Liver (tissue), 8 donors: ENCODE measurements at regions not wholly inside any gene's neighbourhood (a gene's known extent, or its start where the extent isn't known, plus 50 kb on each side); places are given as distances from the start of the nearest gene placed in this dataset.
A peak's percentile ranks its signal among the peaks of the same experiment; 100 is the strongest.

Experiments
- DNase-seq: peaks from one replicate; pipeline ENCODE4 v3.0.0-alpha.2; 2017; ENCODE audit warnings: low spot score
- H3K27ac ChIP-seq, 2 donors: one replicate each; pipeline ENCODE4 v1.7.0; 2013; ENCODE audit warnings: inconsistent platforms in 2 of 2, low read length in 2 of 2, control low read depth in 1 of 2, low read depth in 1 of 2, mild to moderate bottlenecking in 1 of 2
- H3K27me3 ChIP-seq, 4 donors: one replicate each; pipeline versions ENCODE4 v1.6.1 to v1.7.0; 2013; ENCODE audit warnings: low read length in 3 of 4, inconsistent platforms in 1 of 4, mild to moderate bottlenecking in 1 of 4, moderate library complexity in 1 of 4; ENCODE audit not compliant: control insufficient read depth in 4 of 4, insufficient read depth in 4 of 4
- H3K36me3 ChIP-seq, 4 donors: one replicate each; pipeline versions ENCODE4 v1.6.1 to v1.7.0; 2013; ENCODE audit warnings: low read length in 3 of 4, mild to moderate bottlenecking in 3 of 4, low read depth in 1 of 4, moderate library complexity in 1 of 4; ENCODE audit not compliant: control insufficient read depth in 4 of 4, insufficient read depth in 3 of 4
- H3K4me1 ChIP-seq, 4 donors: one replicate each; pipeline versions ENCODE4 v1.6.1 to v1.7.0; 2013; ENCODE audit warnings: low read length in 3 of 4, mild to moderate bottlenecking in 3 of 4, moderate library complexity in 1 of 4; ENCODE audit not compliant: control insufficient read depth in 4 of 4, insufficient read depth in 4 of 4
- H3K4me3 ChIP-seq, 3 donors: one replicate each; pipeline versions ENCODE4 v1.6.1 to v1.7.0; 2013; ENCODE audit warnings: low read length in 3 of 3, control low read depth in 1 of 3, low read depth in 1 of 3, mild to moderate bottlenecking in 1 of 3
- H3K9ac ChIP-seq, 2 donors: one replicate each; pipeline ENCODE4 v1.7.0; 2013; ENCODE audit warnings: low read length in 2 of 2, mild to moderate bottlenecking in 2 of 2, moderate library complexity in 2 of 2, control low read depth in 1 of 2, low read depth in 1 of 2
- H3K9me3 ChIP-seq, 4 donors: one replicate each; pipeline versions ENCODE4 v1.6.1 to v1.7.0; 2013; ENCODE audit warnings: low read length in 3 of 4; ENCODE audit not compliant: control insufficient read depth in 4 of 4
- EGR1 ChIP-seq, 2 donors: IDR thresholded peaks; 2 replicates each; pipeline ENCODE4 v1.6.1; 2016 to 2018; ENCODE audit warnings: antibody characterized with exemption in 2 of 2, low read depth in 2 of 2
- FOXA1 ChIP-seq: IDR thresholded peaks from 2 replicates; pipeline ENCODE4 v1.6.1; 2016; ENCODE audit warnings: antibody characterized with exemption
- FOXA2 ChIP-seq: IDR thresholded peaks from 2 replicates; pipeline ENCODE4 v1.6.1; 2016; ENCODE audit warnings: antibody characterized with exemption
- GABPA ChIP-seq, 2 donors: IDR thresholded peaks in 1 of 2; conservative IDR thresholded peaks in 1 of 2; 2 replicates each; pipeline ENCODE4 v1.6.1; 2016; ENCODE audit warnings: antibody characterized with exemption in 2 of 2, mild to moderate bottlenecking in 1 of 2, moderate library complexity in 1 of 2
- HNF4A ChIP-seq, 2 donors: conservative IDR thresholded peaks; 2 replicates each; pipeline ENCODE4 v1.6.1; 2016; ENCODE audit warnings: antibody characterized with exemption in 2 of 2, mild to moderate bottlenecking in 2 of 2
- HNF4G ChIP-seq: IDR thresholded peaks from 2 replicates; pipeline ENCODE4 v1.6.1; 2016; ENCODE audit warnings: antibody characterized with exemption
- JUND ChIP-seq, 2 donors: IDR thresholded peaks; 2 replicates each; pipeline ENCODE4 v1.6.1; 2016; ENCODE audit warnings: antibody characterized with exemption in 2 of 2
- NR2F2 ChIP-seq: IDR thresholded peaks from 2 replicates; pipeline ENCODE4 v1.6.1; 2016; ENCODE audit warnings: antibody characterized with exemption
- RAD21 ChIP-seq, 2 donors: IDR thresholded peaks; 2 replicates each; pipeline ENCODE4 v1.6.1; 2016; ENCODE audit warnings: antibody characterized with exemption in 2 of 2, mild to moderate bottlenecking in 2 of 2
- RXRA ChIP-seq, 2 donors: IDR thresholded peaks; 2 replicates each; pipeline ENCODE4 v1.6.1; 2017 to 2018; ENCODE audit warnings: antibody characterized with exemption in 2 of 2, mild to moderate bottlenecking in 1 of 2
- SP1 ChIP-seq: IDR thresholded peaks from 2 replicates; pipeline ENCODE4 v1.6.1; 2018; ENCODE audit warnings: antibody characterized with exemption, mild to moderate bottlenecking
- TAF1 ChIP-seq: conservative IDR thresholded peaks from 2 replicates; pipeline ENCODE4 v1.6.1; 2016; ENCODE audit warnings: antibody characterized with exemption, mild to moderate bottlenecking
- YY1 ChIP-seq: IDR thresholded peaks from 2 replicates; pipeline ENCODE4 v1.6.1; 2016; ENCODE audit warnings: antibody characterized with exemption, mild to moderate bottlenecking
- WGBS: extraction: QIAGEN DNeasy Blood & Tissue Kit; methylation state at CpG from one replicate; pipeline ENCODE4 v1.1.7; 2013; 5-methylcytosine and 5-hydroxymethylcytosine counted together
- TF ChIP-seq, protein P1 (sequence below): IDR thresholded peaks from 2 replicates; pipeline ENCODE4 v1.6.1; 2016; ENCODE audit warnings: antibody characterized with exemption, mild to moderate bottlenecking
- TF ChIP-seq, protein P2 (sequence below): fragments of 150-350 bp; IDR thresholded peaks from 2 replicates; pipeline ENCODE4 v1.5.1; 2017; ENCODE audit warnings: improper control_type of control experiment, low read depth, low read length; ENCODE audit not compliant: missing input control
- TF ChIP-seq, protein P3 (sequence below): IDR thresholded peaks from 2 replicates; pipeline ENCODE4 v1.6.1; 2016; ENCODE audit warnings: antibody characterized with exemption
- TF ChIP-seq, protein P4 (sequence below): IDR thresholded peaks from 2 replicates; pipeline ENCODE4 v1.6.1; 2016; ENCODE audit warnings: antibody characterized with exemption
- TF ChIP-seq, protein P5 (sequence below): IDR thresholded peaks from 2 replicates; pipeline ENCODE4 v1.6.1; 2016; ENCODE audit warnings: antibody characterized with exemption
- donor health status: healthy.
- donor health status: healthy.
- donor health status: healthy.
- donor health status: healthy.
- donor health status: healthy.

DNA sequence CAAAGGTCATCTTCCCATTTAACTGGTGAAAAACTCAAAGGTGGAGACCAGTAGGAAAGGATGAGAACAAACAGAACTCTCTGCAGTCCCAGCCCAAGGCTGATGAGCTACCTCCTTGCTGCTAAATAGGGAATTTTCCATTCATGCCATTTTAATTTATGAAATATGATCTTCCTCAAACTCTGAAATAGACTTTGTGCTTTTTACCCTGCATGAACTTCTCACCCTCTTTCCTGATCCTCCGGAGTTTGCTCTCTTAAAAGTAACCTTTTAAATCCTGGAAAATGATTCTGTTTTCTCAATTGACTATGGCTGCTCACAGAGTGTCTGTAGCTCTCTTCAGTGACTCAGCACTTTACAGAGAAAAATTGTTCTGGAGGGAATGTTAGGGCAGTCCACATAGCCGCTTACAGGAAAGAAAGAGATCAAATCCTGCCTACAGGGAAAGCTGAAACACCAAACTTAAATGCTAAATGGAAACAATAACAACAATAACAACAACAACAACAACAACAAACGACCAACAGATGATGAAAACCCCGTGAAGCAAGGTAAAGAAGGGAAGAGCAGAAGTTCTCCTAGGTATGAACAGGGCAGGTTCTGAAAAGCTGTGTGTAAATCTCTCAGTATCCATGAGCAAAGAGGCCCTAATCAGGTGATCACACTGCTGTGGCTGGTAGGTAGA is 79.8 kb upstream of the SESTD1 start:
- no peak for DNase-seq
- peak in 1 of 2 donors; percentile 18 for TF ChIP-seq RXRA (IDR thresholded peaks at IDR 0.05)
- TF ChIP-seq, protein P1, sequence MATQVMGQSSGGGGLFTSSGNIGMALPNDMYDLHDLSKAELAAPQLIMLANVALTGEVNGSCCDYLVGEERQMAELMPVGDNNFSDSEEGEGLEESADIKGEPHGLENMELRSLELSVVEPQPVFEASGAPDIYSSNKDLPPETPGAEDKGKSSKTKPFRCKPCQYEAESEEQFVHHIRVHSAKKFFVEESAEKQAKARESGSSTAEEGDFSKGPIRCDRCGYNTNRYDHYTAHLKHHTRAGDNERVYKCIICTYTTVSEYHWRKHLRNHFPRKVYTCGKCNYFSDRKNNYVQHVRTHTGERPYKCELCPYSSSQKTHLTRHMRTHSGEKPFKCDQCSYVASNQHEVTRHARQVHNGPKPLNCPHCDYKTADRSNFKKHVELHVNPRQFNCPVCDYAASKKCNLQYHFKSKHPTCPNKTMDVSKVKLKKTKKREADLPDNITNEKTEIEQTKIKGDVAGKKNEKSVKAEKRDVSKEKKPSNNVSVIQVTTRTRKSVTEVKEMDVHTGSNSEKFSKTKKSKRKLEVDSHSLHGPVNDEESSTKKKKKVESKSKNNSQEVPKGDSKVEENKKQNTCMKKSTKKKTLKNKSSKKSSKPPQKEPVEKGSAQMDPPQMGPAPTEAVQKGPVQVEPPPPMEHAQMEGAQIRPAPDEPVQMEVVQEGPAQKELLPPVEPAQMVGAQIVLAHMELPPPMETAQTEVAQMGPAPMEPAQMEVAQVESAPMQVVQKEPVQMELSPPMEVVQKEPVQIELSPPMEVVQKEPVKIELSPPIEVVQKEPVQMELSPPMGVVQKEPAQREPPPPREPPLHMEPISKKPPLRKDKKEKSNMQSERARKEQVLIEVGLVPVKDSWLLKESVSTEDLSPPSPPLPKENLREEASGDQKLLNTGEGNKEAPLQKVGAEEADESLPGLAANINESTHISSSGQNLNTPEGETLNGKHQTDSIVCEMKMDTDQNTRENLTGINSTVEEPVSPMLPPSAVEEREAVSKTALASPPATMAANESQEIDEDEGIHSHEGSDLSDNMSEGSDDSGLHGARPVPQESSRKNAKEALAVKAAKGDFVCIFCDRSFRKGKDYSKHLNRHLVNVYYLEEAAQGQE: no peak
- Histone ChIP-seq H3K27me3 (no peaks in the 10 kb centered on the region), H3K4me3 (no peak overlapping the region), H3K9me3 (no peaks in the 10 kb centered on the region), H3K36me3 (no peaks in the 10 kb centered on the region), H3K9ac (no peak overlapping the region), H3K27ac (no peak overlapping the region), H3K4me1 (peaks cover 0 to 8% (median 2%) of the 10 kb centered on the region in 4 donors)
- 59% methylated on average over 4 of the region's 4 CpGs for WGBS

DNA sequence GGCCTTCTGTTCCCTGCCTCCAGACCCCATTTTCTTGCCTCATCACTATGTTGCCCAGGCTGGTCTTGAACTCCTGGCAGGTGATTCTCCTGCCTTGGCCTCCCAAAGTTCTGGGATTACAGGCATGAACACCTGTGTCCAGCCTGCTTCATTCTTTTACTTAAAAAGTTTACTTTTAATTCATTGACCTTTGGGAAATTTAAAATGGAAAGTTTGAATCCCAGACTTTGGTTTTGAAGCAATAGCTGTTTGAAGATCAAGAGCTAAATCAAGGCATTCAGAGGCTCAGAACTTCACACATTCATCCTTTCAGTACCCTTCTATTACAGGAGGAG is 79.3 kb upstream of the SESTD1 start:
- H3K27ac ChIP-seq: no peak overlapping the region
- no peak overlapping the region for H3K9ac ChIP-seq
- no peaks in the 10 kb centered on the region for H3K9me3 ChIP-seq
- H3K27me3 ChIP-seq: no peaks in the 10 kb centered on the region
- no peaks in the 10 kb centered on the region for H3K36me3 ChIP-seq
- peaks cover 0 to 8% (median 2%) of the 10 kb centered on the region in 4 donors for H3K4me1 ChIP-seq
- H3K4me3 ChIP-seq: no peak overlapping the region
- TF ChIP-seq FOXA1: no peak
- TF ChIP-seq YY1: no peak
- TF ChIP-seq, protein P2, sequence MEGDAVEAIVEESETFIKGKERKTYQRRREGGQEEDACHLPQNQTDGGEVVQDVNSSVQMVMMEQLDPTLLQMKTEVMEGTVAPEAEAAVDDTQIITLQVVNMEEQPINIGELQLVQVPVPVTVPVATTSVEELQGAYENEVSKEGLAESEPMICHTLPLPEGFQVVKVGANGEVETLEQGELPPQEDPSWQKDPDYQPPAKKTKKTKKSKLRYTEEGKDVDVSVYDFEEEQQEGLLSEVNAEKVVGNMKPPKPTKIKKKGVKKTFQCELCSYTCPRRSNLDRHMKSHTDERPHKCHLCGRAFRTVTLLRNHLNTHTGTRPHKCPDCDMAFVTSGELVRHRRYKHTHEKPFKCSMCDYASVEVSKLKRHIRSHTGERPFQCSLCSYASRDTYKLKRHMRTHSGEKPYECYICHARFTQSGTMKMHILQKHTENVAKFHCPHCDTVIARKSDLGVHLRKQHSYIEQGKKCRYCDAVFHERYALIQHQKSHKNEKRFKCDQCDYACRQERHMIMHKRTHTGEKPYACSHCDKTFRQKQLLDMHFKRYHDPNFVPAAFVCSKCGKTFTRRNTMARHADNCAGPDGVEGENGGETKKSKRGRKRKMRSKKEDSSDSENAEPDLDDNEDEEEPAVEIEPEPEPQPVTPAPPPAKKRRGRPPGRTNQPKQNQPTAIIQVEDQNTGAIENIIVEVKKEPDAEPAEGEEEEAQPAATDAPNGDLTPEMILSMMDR: no peak
- no peak for TF ChIP-seq FOXA2
- TF ChIP-seq TAF1: no peak
- TF ChIP-seq RXRA (IDR thresholded peaks at IDR 0.05): no peak
- no peak for TF ChIP-seq NR2F2
- no peak for TF ChIP-seq HNF4A (conservative IDR thresholded peaks at IDR 0.05)
- TF ChIP-seq, protein P3, sequence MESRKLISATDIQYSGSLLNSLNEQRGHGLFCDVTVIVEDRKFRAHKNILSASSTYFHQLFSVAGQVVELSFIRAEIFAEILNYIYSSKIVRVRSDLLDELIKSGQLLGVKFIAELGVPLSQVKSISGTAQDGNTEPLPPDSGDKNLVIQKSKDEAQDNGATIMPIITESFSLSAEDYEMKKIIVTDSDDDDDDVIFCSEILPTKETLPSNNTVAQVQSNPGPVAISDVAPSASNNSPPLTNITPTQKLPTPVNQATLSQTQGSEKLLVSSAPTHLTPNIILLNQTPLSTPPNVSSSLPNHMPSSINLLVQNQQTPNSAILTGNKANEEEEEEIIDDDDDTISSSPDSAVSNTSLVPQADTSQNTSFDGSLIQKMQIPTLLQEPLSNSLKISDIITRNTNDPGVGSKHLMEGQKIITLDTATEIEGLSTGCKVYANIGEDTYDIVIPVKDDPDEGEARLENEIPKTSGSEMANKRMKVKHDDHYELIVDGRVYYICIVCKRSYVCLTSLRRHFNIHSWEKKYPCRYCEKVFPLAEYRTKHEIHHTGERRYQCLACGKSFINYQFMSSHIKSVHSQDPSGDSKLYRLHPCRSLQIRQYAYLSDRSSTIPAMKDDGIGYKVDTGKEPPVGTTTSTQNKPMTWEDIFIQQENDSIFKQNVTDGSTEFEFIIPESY: no peak
- no peak for TF ChIP-seq SP1
- TF ChIP-seq, protein P1: no peak
- TF ChIP-seq GABPA (IDR thresholded peaks at IDR 0.05 in 1 of 2, conservative IDR thresholded peaks at IDR 0.05 in 1 of 2): no peak
- TF ChIP-seq RAD21 (IDR thresholded peaks at IDR 0.05): no peak
- TF ChIP-seq EGR1 (IDR thresholded peaks at IDR 0.05; ENCODE audit: low read depth in 2 of 2): no peak
- TF ChIP-seq, protein P4, sequence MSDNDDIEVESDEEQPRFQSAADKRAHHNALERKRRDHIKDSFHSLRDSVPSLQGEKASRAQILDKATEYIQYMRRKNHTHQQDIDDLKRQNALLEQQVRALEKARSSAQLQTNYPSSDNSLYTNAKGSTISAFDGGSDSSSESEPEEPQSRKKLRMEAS: no peak
- TF ChIP-seq, protein P5, sequence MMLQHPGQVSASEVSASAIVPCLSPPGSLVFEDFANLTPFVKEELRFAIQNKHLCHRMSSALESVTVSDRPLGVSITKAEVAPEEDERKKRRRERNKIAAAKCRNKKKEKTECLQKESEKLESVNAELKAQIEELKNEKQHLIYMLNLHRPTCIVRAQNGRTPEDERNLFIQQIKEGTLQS: no peak
- TF ChIP-seq JUND (IDR thresholded peaks at IDR 0.05): no peak
- TF ChIP-seq HNF4G: no peak
- DNase-seq: no peak
